ENCODE measurements at regions not wholly inside any gene's neighbourhood (a gene's known extent, or its start where the extent isn't known, plus 50 kb on each side); places are given as distances from the start of the nearest gene placed in this dataset.

DNA sequence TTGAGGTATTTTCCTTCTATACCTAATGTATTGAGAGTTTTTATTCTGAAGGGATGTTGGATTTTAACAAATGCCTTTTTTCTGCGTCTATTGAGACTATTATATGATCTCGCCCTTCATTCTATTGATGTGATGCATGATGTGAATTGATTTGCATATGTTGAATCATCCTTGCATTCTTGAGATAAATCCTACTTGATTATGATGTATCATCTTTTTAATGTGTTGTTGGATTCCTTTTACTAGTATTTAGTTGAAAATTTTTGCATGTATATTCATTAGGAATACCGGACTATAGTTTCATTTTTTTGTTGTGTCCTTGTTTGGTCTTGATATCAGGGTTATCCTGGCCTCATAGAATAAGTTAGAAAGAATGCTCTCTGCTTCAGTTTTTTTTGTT lies 169.7 kb downstream of the NPR3 start:
- H3K27me3 ChIP-seq: no peaks in the 10 kb centered on the region
- no peak for DNase-seq (ENCODE audit: low spot score in 2 of 2)
- H3K27ac ChIP-seq: no peak overlapping the region
- H3K9me3 ChIP-seq: peaks cover 0 to 36% of the 10 kb centered on the region in 2 donors
- H3K4me1 ChIP-seq: no peaks in the 10 kb centered on the region
- intact Hi-C loops (cut with DNase I): no loop called here
- no peak overlapping the region for H3K4me3 ChIP-seq
- TF ChIP-seq, protein P1, sequence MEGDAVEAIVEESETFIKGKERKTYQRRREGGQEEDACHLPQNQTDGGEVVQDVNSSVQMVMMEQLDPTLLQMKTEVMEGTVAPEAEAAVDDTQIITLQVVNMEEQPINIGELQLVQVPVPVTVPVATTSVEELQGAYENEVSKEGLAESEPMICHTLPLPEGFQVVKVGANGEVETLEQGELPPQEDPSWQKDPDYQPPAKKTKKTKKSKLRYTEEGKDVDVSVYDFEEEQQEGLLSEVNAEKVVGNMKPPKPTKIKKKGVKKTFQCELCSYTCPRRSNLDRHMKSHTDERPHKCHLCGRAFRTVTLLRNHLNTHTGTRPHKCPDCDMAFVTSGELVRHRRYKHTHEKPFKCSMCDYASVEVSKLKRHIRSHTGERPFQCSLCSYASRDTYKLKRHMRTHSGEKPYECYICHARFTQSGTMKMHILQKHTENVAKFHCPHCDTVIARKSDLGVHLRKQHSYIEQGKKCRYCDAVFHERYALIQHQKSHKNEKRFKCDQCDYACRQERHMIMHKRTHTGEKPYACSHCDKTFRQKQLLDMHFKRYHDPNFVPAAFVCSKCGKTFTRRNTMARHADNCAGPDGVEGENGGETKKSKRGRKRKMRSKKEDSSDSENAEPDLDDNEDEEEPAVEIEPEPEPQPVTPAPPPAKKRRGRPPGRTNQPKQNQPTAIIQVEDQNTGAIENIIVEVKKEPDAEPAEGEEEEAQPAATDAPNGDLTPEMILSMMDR (IDR thresholded peaks at IDR 0.05): no peak
- no peaks in the 10 kb centered on the region for H3K36me3 ChIP-seq

DNA sequence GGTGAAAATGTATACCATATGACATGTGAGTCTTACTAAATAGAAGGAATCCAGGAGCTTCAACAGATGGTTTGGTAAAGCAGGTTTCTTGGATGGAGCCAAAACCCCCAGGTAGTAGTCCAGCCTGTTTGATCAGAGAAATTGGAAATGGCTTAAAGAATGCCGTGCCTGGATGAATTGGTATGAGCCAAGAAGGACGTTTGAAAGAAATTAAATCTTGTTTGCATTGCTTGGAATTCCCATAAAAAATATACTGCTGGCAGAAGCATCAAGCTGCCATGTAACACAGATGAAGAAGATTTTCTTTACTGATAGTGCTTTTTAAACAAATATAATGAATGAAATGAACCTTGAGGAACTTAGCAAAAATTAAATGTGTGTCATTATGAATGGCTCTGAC lies 176.3 kb downstream of the NPR3 start:
- TF ChIP-seq, protein P1 (IDR thresholded peaks at IDR 0.05): no peak
- intact Hi-C loops (cut with DNase I): no loop called here
- Histone ChIP-seq H3K9me3 (peaks cover 0 to 22% of the 10 kb centered on the region in 2 donors), H3K4me1 (no peaks in the 10 kb centered on the region), H3K36me3 (no peaks in the 10 kb centered on the region), H3K4me3 (no peak overlapping the region), H3K27me3 (no peaks in the 10 kb centered on the region), H3K27ac (no peak overlapping the region)
- DNase-seq (ENCODE audit: low spot score in 2 of 2): no peak

- intact Hi-C loops (cut with DNase I): no loop called here
These were observed 178.0 kb downstream of the NPR3 start for GRCh38 chr5:32889078-32889477.

GRCh38 chr5:32903613-32904012 lies 192.5 kb downstream of the NPR3 start:
- no peaks in the 10 kb centered on the region for H3K4me1 ChIP-seq
- no peaks in the 10 kb centered on the region for H3K27me3 ChIP-seq
- TF ChIP-seq, protein P1 (IDR thresholded peaks at IDR 0.05): no peak
- H3K9me3 ChIP-seq: no peaks in the 10 kb centered on the region
- intact Hi-C loops (cut with DNase I): no loop called here
- no peak overlapping the region for H3K27ac ChIP-seq
- H3K36me3 ChIP-seq: no peaks in the 10 kb centered on the region
- no peak for DNase-seq (ENCODE audit: low spot score in 2 of 2)
- H3K4me3 ChIP-seq: no peak overlapping the region

More at GRCh38 chr5:32889078-32889477, 178.0 kb downstream of the NPR3 start:
- Histone ChIP-seq H3K9me3 (peaks cover 0 to 16% of the 10 kb centered on the region in 2 donors), H3K4me3 (no peak overlapping the region), H3K27ac (no peak overlapping the region), H3K4me1 (no peaks in the 10 kb centered on the region), H3K36me3 (no peaks in the 10 kb centered on the region), H3K27me3 (no peaks in the 10 kb centered on the region)
- TF ChIP-seq, protein P1 (IDR thresholded peaks at IDR 0.05): no peak
- no peak for DNase-seq (ENCODE audit: low spot score in 2 of 2)

GRCh38 chr5:32908641-32909040 lies 197.5 kb downstream of the NPR3 start:
- TF ChIP-seq, protein P1 (IDR thresholded peaks at IDR 0.05): no peak
- no peaks in the 10 kb centered on the region for H3K9me3 ChIP-seq
- no peak overlapping the region for H3K27ac ChIP-seq
- intact Hi-C loops (cut with DNase I): no loop called here
- H3K4me1 ChIP-seq: no peaks in the 10 kb centered on the region
- DNase-seq (ENCODE audit: low spot score in 2 of 2): no peak
- H3K36me3 ChIP-seq: no peaks in the 10 kb centered on the region
- no peak overlapping the region for H3K4me3 ChIP-seq
- H3K27me3 ChIP-seq: no peaks in the 10 kb centered on the region

DNA sequence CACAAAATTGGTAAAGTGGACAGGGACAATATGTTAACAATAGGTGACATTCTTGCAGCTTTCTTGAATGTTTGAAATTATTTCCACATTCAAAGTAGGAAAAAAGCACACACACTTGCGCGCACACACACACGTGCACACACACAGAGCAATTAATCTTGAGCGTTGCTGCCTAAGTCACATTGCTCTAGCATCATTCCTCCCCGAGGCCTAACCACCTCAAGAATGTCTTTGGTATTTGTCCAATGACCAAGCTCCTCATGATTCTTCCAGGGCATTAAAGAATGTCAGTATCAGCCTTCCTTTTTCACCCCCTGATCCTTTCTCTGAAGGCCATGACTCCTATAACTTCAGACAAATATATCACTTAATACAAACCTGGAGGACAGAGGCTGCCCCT lies 198.1 kb downstream of the NPR3 start:
- Histone ChIP-seq H3K4me1 (no peaks in the 10 kb centered on the region), H3K27ac (no peak overlapping the region), H3K4me3 (no peak overlapping the region), H3K36me3 (no peaks in the 10 kb centered on the region), H3K9me3 (no peaks in the 10 kb centered on the region), H3K27me3 (no peaks in the 10 kb centered on the region)
- intact Hi-C loops (cut with DNase I): no loop called here
- TF ChIP-seq, protein P1 (IDR thresholded peaks at IDR 0.05): no peak
- DNase-seq (ENCODE audit: low spot score in 2 of 2): no peak

All from ascending aorta (tissue), 2 donors.